ENCODE measurements at regions not wholly inside any gene's neighbourhood (a gene's known extent, or its start where the extent isn't known, plus 50 kb on each side); places are given as distances from the start of the nearest gene placed in this dataset.

DNA sequence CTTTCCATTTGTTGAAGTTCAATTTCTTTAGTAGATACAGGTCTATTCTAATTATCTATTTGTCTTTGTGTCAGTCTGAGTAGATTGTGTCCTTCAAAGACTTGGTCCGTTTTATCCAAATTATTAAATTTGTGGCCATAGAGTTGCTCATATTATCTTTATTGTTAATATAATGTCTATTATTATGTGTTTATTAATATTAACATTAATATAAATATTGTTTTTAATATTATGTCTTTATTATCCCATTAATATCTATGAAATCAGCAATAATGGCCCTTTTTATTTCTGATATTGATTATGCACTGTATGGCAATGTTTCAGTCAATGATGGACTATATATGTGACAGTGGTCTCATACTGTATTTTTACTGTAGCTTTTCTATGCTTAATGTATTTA lies 2067.3 kb upstream of the AGA start:
- DNase-seq = no peak
- in situ Hi-C loops (cut with HindIII; ENCODE audit: low pct_ligation_motif_present, low pct_unique_long_range_greater_than_20kb, low sequenced_read_pairs) = no loop called here

DNA sequence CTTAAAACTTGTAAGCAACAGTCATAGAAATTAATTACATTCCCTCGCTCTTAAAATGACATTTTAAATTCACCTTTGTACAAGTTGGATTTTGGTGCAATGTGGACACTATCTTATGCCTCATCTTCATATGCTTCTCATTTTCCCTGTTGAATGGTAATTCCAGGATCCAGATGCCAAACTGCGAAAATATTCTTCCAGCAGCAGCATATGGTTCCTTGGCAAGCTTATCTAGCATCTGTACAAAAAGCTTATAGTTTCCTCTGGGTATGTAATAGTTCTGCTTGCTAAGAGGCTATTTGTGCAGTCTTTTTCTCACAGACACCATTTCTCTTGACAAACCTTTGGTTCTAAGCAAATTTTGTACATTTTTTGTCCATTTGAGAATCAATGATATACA lies 2079.7 kb upstream of the AGA start:
- in situ Hi-C loops (cut with HindIII; ENCODE audit: low pct_ligation_motif_present, low pct_unique_long_range_greater_than_20kb, low sequenced_read_pairs) = no loop called here
- no peak for DNase-seq

DNA sequence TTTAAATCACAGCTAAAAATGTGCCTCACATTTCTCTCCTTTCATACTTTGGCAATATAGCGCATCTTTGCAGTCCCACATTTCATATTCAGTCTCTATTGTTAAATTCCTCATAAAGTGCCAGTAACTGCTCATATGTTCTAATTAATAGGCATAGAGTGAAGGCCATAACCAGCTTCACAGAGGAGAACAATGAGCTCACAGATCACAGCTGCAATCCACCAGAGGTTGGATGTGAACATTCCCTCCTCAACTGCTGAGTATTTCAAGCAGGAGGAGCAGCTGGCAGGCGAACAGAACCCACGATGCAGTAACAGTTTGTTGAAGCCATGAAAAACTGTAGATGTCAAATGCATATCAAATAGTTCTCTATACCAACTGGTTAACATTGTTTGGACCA lies 2088.7 kb upstream of the AGA start:
- no peak for DNase-seq
- in situ Hi-C loops (cut with HindIII; ENCODE audit: low pct_ligation_motif_present, low pct_unique_long_range_greater_than_20kb, low sequenced_read_pairs) = no loop called here

DNA sequence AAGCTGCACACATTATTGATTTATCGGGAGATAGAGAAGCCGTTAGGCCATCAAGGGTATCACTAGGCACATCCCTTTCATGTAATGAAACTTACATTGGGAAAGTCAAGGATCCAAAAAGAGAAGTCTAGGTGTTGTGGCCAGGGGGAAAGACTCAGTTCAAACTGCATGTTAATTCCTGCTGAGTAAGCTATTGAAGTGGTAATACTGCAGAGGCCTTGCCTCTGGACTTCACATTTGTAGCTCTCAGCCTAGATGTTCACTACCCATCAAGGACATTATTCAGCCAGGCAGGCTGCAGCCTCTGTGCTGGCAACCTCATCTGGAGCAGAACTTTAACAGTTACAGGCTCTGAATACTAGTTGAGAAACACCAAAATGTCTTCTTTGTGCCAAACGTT lies 2094.5 kb upstream of the AGA start:
- in situ Hi-C loops (cut with HindIII; ENCODE audit: low pct_ligation_motif_present, low pct_unique_long_range_greater_than_20kb, low sequenced_read_pairs) = no loop called here
- DNase-seq = no peak

DNA sequence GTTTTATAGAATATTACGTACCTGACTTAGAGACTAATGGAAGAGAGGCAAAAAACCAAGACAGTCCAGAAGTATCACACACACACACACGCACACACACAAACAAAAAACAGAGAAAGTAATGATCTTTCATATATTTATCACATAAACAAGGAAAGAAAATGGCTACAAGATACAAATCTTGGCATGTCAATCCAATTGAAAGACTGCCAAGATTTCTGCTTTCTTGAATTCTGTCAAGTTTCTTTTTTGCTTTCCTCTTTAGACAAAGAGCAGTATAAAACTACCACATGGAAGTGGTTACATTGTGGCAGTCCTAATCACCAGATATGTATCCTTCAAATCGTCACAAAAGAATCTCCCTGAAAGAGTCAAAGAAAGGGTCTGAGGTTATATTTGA lies 2097.4 kb upstream of the AGA start:
- in situ Hi-C loops (cut with HindIII; ENCODE audit: low pct_ligation_motif_present, low pct_unique_long_range_greater_than_20kb, low sequenced_read_pairs) = no loop called here
- no peak for DNase-seq

DNA sequence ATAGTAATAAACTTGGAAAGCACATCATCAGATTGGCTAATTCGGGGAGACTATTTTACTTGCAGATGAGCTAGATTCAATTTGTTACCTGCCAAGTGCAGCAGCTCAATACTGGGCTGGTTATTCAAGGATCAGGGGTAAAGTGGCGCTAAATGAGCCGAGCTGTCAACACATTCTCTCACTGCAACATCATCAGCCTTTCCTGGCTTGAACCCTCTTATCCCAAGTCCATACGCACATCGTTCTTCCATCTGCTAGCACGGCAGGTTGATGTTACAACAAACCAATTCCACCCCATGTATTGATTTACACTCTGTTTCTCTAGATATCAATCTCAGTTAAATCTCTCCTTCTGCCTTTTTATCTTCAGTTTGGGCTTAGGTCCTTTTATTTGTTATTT lies 2101.5 kb upstream of the AGA start:
- in situ Hi-C loops (cut with HindIII; ENCODE audit: low pct_ligation_motif_present, low pct_unique_long_range_greater_than_20kb, low sequenced_read_pairs) = no loop called here
- no peak for DNase-seq

DNA sequence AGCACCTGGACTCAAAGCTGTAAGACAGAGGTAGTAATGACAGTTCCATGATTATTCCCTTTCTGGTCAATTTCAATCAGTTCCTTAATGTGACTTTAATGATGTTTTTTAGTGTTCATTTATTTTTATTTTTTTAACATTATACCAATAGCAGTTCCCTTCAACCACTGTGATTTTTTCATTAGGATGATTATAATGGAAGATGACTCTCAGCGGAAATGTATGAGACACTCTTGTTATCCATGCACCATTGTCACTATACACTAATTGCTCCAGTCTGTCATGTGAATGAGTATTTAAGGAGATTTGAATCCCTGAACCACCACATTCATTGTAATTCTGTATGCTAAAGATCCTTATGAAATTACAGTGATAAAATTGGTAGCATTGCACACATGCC lies 2102.3 kb upstream of the AGA start:
- in situ Hi-C loops (cut with HindIII; ENCODE audit: low pct_ligation_motif_present, low pct_unique_long_range_greater_than_20kb, low sequenced_read_pairs) = no loop called here
- DNase-seq = no peak

DNA sequence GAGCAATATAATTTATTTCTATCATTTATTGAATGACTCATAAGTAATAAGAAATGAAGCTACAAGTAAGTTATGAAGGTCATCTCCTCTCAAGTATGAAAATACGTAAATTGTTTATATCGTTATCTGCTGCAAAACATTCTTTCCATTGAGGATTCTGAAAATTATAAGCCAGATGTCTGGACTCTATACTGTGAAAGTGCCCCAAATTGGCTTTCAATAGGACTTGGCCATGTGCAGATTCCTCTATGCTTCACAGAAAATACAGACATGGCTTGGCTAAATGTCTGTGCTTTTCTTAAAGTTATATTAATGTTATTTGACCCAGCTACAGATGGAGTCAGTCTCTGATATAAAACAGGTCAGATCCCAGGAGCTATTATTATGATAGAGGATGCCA lies 2109.9 kb upstream of the AGA start:
- in situ Hi-C loops (cut with HindIII; ENCODE audit: low pct_ligation_motif_present, low pct_unique_long_range_greater_than_20kb, low sequenced_read_pairs) = no loop called here
- DNase-seq = no peak

DNA sequence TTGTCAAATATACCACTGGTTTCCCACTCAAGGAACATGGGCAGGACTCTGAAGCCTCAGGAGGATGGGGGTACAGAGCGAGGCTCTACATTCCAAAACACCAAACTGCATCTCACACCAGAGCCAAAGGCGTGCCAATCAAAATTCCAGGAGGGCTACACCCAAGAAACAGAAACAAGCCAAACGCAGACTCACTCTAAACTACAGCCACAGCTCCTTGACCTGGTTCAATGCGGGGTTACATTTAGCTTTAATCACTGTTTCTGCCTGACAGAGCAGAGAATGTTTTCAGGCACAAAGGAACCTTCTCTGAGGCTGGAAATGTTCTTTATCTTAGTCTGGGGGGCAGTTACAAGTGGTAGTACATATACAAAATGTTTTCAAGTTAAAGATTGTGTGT lies 2121.5 kb upstream of the AGA start:
- in situ Hi-C loops (cut with HindIII; ENCODE audit: low pct_ligation_motif_present, low pct_unique_long_range_greater_than_20kb, low sequenced_read_pairs) = no loop called here
- DNase-seq = no peak

DNA sequence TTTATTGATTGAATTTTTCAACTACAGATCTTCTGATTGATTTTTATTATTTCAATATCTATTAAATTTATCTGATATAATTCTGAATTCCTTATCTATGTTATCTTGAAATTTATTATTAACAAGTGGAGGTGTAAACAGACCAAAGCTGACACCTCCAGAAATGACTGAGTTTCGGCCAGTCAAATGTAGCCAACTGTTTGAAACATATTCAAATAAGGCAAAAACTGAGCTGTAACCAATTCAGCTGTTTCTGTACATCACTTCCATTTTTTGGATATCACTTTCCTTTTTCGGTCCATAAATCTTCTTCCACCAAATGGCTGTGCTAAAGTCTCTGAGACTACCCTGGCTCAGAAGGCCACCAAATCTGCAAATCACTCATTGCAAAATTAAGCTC lies 2127.3 kb upstream of the AGA start:
- in situ Hi-C loops (cut with HindIII; ENCODE audit: low pct_ligation_motif_present, low pct_unique_long_range_greater_than_20kb, low sequenced_read_pairs) = no loop called here
- DNase-seq = no peak

DNA sequence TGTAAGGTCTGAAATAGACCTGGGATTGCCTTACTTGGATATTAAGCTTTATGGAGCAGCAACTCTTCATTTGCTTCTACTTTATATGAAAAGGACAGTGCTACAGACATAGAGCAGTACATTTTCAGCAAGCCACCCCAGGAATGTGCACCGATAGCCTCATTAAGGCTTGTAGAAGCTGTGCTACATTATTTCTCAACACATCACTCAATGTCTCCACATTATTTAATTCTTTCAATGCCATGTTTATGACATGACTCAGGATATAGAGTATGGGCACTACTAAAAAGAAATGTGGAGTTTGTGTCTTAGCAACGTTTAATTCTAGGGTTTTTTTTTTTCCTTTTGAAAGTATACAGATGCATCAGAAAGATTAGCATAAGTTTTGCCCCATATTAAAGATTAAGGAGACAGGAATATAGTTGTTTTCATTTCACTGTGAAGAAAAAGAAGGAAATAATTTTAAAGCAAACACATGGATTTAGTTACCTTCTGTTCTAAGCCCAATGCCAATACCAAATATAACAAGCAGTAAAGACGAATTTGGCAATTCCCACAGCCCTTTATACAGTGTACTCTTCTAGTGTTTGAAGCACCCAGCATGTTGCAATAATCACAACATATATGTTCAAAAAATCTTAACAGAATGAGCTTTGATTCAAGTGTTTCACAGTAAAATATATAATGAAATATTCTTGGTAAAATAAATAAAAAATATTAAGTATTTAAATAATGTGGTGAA lies 2140.1 kb upstream of the AGA start:
- no peak for DNase-seq
- in situ Hi-C loops (cut with HindIII; ENCODE audit: low pct_ligation_motif_present, low pct_unique_long_range_greater_than_20kb, low sequenced_read_pairs) = no loop called here

DNA sequence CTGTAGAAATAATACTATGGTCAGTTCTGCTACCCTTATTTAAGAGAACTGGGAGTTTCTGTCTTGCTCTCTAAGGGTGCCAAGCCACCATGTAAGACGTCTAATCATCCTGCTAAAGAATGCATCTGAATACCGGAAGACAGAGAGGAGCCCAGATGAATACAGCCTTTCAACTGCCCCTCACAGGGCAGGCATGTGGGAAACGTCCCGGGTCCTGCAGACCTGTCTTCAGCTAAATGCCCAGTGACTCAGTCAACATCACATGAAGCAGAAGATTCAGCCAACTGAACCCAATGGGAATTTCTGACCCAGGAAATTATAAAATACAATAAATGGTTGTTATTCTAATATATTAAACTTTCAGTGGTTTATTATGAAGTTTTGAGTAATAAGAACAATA lies 2141.0 kb upstream of the AGA start:
- in situ Hi-C loops (cut with HindIII; ENCODE audit: low pct_ligation_motif_present, low pct_unique_long_range_greater_than_20kb, low sequenced_read_pairs) = no loop called here

DNA sequence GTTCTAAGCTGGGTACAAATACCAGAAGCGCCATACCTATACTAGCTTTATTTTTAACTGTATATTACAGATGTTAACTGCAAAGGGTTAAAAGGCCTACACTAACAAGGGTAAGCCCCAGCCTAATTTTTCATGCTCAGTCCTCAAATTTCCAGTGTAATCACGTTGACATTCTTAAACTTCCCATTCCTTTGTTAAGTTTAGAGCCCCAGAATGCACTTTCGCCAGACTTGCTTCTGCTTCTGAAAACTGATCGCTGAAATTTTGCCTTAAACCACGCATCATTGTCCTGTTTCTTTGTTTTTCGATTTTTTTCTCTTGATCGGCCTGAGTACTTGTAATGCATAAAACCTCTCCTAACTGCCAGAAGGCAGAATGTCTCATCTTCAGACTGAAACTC lies 2141.9 kb upstream of the AGA start:
- no peak for DNase-seq
- in situ Hi-C loops (cut with HindIII; ENCODE audit: low pct_ligation_motif_present, low pct_unique_long_range_greater_than_20kb, low sequenced_read_pairs) = no loop called here

More for the DNA sequence above, 2141.0 kb upstream of the AGA start:
- DNase-seq = no peak

DNA sequence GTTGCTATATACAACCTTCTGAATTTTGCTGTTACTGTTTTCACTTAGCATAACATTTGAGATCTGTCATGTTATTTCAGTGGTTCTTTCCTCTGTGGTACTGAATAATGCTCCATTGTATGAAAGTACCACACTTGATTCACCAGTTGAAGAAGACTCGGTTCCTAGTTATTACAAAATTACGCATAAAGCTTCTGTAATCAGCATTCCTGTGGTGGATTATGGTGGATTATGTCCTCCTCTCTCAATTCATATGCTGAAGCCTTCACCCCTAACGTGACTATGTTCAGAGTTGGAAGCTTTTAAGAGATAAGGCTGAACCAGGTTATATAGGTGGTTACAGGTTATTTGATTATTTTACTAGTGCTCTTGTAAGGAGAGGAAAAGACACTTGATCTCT lies 2143.5 kb upstream of the AGA start:
- DNase-seq = no peak
- in situ Hi-C loops (cut with HindIII; ENCODE audit: low pct_ligation_motif_present, low pct_unique_long_range_greater_than_20kb, low sequenced_read_pairs) = no loop called here

DNA sequence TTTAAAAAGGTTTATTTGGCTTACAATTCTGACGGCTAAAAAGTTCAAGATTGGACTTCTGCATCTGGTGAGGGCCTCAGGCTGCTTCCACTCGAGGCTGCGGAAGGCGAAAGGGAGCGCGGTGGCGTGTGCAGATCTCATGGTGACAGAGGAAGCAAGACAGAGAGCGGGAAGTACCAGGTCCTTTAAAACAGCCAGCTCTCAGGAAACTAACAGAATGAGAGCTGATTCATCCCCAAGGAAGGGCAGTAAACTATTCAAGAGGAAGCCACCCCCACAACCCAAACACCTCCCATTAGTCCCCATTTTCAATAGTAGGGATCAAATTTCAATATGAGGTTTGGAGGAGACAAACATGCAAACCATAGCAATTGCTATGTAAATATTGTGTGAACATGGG lies 2144.2 kb upstream of the AGA start:
- in situ Hi-C loops (cut with HindIII; ENCODE audit: low pct_ligation_motif_present, low pct_unique_long_range_greater_than_20kb, low sequenced_read_pairs) = no loop called here
- DNase-seq = no peak

DNA sequence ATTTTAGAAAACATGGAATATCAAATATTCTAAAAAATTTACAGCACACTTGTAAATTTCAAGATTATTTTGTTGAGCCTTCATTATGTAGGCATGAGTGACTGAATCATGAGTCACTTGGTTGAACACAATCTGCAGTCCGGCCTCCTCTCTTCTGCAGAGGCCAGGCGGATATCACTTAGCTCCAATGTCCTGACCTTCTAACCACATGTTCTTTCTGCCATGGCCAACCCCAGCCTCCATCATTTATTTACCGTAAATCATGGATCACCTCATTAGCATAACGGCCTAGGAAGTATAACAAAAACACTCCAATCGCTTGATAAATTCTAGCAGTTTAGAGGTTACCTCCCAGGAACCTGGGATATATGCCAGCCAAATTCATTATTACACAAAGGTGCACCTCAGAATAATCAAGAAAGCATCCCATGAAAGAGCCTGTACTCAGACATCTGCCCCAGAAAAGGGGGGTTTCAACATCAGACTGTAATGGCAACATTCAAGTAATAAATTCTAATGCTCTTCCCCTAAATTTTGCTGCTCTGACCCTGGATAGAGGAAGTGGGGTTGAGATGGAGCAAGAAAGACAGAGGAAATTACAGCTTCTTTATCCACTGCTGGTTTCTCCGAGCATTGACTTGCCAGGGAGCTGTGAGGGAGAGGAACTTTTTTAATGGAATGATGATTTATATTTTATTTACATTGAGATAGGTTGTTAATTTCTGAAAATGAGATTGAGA lies 2153.6 kb upstream of the AGA start:
- peak; percentile 19 for DNase-seq
- in situ Hi-C loops (cut with HindIII; ENCODE audit: low pct_ligation_motif_present, low pct_unique_long_range_greater_than_20kb, low sequenced_read_pairs) = no loop called here

DNA sequence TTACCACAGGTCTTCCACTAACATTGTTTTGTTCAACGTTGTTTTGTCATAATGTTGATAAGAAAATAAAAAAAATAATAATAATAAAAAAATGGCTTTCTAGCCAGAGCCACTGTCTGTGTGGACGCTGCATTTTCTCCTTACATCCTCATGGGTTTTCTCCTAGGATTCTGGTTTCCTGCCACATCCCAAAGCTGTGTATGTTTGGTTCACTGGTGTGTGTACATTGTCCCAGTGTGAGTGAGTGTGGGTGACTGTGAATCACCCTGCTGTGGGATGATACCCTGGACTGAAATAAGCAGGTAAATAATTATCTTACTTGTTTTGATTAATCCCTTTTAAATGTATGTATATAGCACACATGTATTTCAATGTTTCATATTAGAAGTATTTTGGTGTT lies 2154.4 kb upstream of the AGA start:
- in situ Hi-C loops (cut with HindIII; ENCODE audit: low pct_ligation_motif_present, low pct_unique_long_range_greater_than_20kb, low sequenced_read_pairs) = no loop called here
- no peak for DNase-seq

DNA sequence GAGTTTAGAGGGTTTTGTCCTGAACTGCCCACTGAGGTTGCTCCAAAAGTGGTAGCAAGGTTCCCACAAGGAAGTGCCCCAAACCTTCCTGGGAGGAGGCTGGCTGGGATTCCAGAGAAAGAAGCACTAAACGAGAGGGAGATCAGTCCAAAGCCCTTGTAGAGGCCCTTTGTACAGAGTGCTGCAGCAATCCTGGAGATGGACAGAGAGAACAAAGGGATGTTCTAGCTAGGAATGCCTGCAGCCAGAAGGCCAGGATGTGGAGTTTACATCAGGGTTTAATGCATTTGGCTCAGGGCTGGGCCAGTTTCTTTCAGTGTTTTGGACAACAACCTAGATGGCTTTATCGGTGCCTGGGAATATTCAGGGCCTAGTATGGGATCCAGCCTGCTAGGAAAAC lies 2155.1 kb upstream of the AGA start:
- in situ Hi-C loops (cut with HindIII; ENCODE audit: low pct_ligation_motif_present, low pct_unique_long_range_greater_than_20kb, low sequenced_read_pairs) = no loop called here
- DNase-seq = no peak

DNA sequence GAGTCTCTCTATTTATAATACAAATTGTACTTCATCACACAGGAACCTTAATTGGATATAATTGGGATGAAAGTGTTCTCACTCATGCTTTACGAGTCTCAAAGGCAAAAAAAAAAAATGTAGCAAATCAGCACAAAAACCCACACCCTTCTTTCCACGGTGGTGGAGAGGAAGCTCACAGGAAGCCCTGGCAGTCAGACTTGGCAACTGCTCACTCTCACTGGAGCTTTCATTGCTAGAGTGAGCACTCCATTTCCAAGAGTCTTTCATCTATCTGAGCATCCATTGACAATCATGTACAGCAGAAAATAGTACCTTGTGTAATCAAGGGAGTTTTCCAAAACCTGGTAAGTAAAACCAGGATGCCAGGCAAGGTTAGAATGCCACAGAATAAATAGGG lies 2159.4 kb upstream of the AGA start:
- in situ Hi-C loops (cut with HindIII; ENCODE audit: low pct_ligation_motif_present, low pct_unique_long_range_greater_than_20kb, low sequenced_read_pairs) = no loop called here
- DNase-seq = no peak

DNA sequence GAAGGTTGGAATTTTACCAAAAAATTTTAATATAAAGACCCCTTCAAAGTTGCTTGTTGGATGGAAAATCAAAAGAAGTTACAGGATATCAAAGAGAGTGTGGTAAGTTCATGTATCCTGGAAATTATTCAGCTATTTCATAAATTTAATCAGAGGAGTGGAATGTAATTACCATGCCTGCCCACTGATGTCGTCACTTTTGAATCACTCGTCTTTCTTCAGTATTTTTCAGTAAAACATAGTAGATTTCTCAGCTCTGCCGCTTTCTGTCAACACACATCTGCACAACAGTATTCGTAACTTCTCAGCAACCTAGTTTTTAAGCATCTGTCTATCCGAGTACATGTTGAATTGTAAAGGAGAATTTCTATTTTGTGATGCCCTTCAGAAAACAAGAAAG lies 2163.0 kb upstream of the AGA start:
- in situ Hi-C loops (cut with HindIII; ENCODE audit: low pct_ligation_motif_present, low pct_unique_long_range_greater_than_20kb, low sequenced_read_pairs) = no loop called here
- no peak for DNase-seq
